Parathyroid adenoma (tissue), 2 donors: ENCODE measurements at regions not wholly inside any gene's neighbourhood (a gene's known extent, or its start where the extent isn't known, plus 50 kb on each side); places are given as distances from the start of the nearest gene placed in this dataset.

ENCODE experiments used
- H2AFZ ChIP-seq: fragments of 300-600 bp; sonication (generic); one replicate; pipeline ENCODE4 v1.7.0; 2017; ENCODE audit warnings: antibody characterized with exemption, mild to moderate bottlenecking
- H3K27ac ChIP-seq: fragments of 300-600 bp; sonication (generic); one replicate; pipeline ENCODE4 v1.7.0; 2017
- H3K27me3 ChIP-seq: fragments of 300-600 bp; sonication (generic); one replicate; pipeline ENCODE4 v1.7.0; 2017; ENCODE audit warnings: low read length; ENCODE audit not compliant: control insufficient read depth, insufficient read depth
- H3K36me3 ChIP-seq: fragments of 300-600 bp; sonication (generic); one replicate; pipeline ENCODE4 v1.7.0; 2017; ENCODE audit warnings: low read length; ENCODE audit not compliant: control insufficient read depth, insufficient read depth
- H3K4me1 ChIP-seq: fragments of 300-600 bp; sonication (generic); one replicate; pipeline ENCODE4 v1.7.0; 2017; ENCODE audit warnings: control low read depth
- H3K4me2 ChIP-seq: fragments of 300-600 bp; sonication (generic); one replicate; pipeline ENCODE4 v1.7.0; 2017; ENCODE audit warnings: low read length
- H3K4me3 ChIP-seq: fragments of 300-600 bp; sonication (generic); one replicate; pipeline ENCODE4 v1.7.0; 2017; ENCODE audit warnings: low read depth, low read length
- H3K79me2 ChIP-seq: fragments of 300-600 bp; sonication (generic); one replicate; pipeline ENCODE4 v1.7.0; 2017; ENCODE audit warnings: control low read depth
- H3K9ac ChIP-seq: fragments of 300-600 bp; sonication (generic); one replicate; pipeline ENCODE4 v1.7.0; 2017; ENCODE audit warnings: mild to moderate bottlenecking
- H3K9me3 ChIP-seq: fragments of 300-600 bp; sonication (generic); one replicate; pipeline ENCODE4 v1.7.0; 2017; ENCODE audit warnings: low read length; ENCODE audit not compliant: control insufficient read depth
- TF ChIP-seq, protein P1 (sequence below): fragments of 300-600 bp; sonication (generic); IDR thresholded peaks from one replicate; pipeline ENCODE4 v1.7.0; 2017; ENCODE audit warnings: antibody characterized with exemption, mild to moderate bottlenecking
- donor health status: primary hyperparathyroidism.

DNA sequence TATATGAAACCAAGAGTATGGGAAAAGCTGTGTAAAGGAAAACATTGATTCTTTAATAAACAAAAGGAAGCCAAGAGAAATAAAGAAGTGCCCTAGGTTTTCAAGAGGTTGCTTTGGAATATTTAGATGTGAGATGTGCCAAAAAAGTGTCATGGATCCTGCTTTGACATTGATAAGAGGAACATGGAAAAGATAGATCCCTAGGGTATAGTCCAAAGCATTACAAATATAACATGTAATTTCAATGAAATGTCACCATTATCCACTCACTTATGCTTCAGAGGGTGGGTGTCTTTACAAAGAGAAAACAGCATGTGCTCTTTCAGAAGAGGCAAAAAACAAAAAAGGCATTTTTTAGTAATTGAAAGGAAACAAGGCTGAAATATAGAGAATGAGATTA lies 1196.7 kb downstream of the EFNA5 start:
- TF ChIP-seq, protein P1, sequence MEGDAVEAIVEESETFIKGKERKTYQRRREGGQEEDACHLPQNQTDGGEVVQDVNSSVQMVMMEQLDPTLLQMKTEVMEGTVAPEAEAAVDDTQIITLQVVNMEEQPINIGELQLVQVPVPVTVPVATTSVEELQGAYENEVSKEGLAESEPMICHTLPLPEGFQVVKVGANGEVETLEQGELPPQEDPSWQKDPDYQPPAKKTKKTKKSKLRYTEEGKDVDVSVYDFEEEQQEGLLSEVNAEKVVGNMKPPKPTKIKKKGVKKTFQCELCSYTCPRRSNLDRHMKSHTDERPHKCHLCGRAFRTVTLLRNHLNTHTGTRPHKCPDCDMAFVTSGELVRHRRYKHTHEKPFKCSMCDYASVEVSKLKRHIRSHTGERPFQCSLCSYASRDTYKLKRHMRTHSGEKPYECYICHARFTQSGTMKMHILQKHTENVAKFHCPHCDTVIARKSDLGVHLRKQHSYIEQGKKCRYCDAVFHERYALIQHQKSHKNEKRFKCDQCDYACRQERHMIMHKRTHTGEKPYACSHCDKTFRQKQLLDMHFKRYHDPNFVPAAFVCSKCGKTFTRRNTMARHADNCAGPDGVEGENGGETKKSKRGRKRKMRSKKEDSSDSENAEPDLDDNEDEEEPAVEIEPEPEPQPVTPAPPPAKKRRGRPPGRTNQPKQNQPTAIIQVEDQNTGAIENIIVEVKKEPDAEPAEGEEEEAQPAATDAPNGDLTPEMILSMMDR = no peak
- no peaks in the 10 kb centered on the region for H3K36me3 ChIP-seq
- no peaks in the 10 kb centered on the region for H3K27me3 ChIP-seq
- H3K9me3 ChIP-seq = no peaks in the 10 kb centered on the region
- no peak overlapping the region for H3K4me3 ChIP-seq
- H3K4me1 ChIP-seq = no peaks in the 10 kb centered on the region
- H3K9ac ChIP-seq = no peak overlapping the region
- H3K79me2 ChIP-seq = no peaks in the 10 kb centered on the region
- H3K4me2 ChIP-seq = no peak overlapping the region
- H3K27ac ChIP-seq = no peak overlapping the region
- no peak overlapping the region for H2AFZ ChIP-seq

DNA sequence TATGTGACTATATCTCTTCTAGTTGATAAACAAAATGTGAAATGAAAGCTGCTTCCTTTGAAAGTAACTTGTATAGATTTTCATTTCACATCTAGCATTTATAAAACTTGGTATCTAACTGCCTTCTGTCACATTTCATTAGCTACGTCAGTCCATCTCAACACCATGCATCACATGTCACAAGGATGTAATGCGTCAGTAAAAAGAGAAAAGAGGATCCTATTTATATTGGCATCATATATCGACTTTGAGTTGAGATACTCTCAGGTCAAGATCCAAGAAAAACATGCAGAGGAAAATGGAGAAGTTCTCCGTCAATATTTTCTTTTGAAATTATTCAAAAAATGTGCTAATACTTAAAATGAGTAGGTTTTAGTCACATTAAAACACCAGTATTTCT lies 1211.2 kb downstream of the EFNA5 start:
- no peak overlapping the region for H2AFZ ChIP-seq
- H3K79me2 ChIP-seq = no peaks in the 10 kb centered on the region
- H3K4me3 ChIP-seq = no peak overlapping the region
- H3K36me3 ChIP-seq = no peaks in the 10 kb centered on the region
- TF ChIP-seq, protein P1 = no peak
- no peak overlapping the region for H3K9ac ChIP-seq
- H3K9me3 ChIP-seq = no peaks in the 10 kb centered on the region
- no peak overlapping the region for H3K4me2 ChIP-seq
- no peaks in the 10 kb centered on the region for H3K27me3 ChIP-seq
- H3K4me1 ChIP-seq = no peaks in the 10 kb centered on the region
- H3K27ac ChIP-seq = no peak overlapping the region

DNA sequence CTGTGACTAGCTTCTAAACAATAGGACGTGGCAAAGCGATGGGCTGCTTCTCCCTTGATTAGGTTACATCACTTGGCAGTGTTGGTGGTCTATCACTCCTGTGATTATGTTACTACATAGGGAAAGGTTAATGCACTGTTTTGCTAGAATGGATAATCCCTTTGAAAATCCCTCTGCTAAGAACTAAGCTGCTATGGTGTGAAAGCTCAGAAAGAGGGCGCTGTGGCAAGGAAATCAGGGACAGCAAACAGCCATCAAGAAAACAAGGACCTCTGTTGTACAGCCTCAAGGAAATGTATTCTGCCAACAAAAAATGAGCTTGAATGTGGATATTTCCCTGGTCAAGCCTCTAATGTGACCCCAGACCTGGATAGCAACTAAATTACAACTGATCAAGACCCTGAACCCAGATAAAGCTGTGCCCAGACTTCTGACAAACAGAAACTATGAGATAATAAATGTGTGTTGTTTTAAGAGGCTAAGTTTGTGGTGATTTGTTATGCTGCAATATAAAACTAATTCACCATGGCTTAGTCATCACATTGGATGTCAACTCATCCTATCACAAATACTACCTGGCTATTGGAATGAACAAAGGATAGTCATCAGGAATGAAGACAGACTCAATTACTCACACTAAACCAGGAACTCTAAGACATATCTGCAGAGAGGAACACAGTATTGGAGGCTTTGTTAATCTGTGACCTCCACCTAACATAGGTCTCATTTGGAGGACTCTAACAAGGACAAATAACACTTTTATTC lies 1215.9 kb downstream of the EFNA5 start:
- Histone ChIP-seq H3K27ac (no peak overlapping the region), H3K4me3 (no peak overlapping the region), H2AFZ (no peak overlapping the region)

DNA sequence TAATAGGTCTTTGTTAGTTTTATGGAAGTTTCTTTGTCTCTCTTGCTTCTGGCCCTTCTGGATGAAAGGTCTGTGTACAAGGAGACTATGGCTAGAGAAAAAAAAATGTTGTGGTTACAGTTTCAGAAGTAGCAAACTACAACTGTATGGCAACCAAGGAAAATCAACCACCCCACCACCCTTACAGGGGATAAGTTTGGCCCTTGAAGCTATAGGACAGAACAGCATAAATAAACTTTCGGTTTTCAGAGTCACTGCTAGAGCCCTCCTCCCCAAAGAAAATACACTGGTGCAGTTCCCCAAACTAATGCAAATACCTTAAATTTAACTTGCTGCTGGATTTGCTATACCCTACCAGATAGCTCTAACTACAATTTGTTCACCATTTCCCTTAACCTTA lies 1216.7 kb downstream of the EFNA5 start:
- TF ChIP-seq, protein P1 = no peak
- H2AFZ ChIP-seq = no peak overlapping the region
- no peak overlapping the region for H3K4me3 ChIP-seq
- H3K9ac ChIP-seq = no peak overlapping the region
- no peak overlapping the region for H3K4me2 ChIP-seq
- no peaks in the 10 kb centered on the region for H3K79me2 ChIP-seq
- H3K36me3 ChIP-seq = no peaks in the 10 kb centered on the region
- no peak overlapping the region for H3K27ac ChIP-seq
- no peaks in the 10 kb centered on the region for H3K4me1 ChIP-seq
- no peaks in the 10 kb centered on the region for H3K27me3 ChIP-seq
- no peaks in the 10 kb centered on the region for H3K9me3 ChIP-seq

More for the DNA sequence above, 1215.9 kb downstream of the EFNA5 start:
- H3K9ac ChIP-seq = no peak overlapping the region
- no peak overlapping the region for H3K4me2 ChIP-seq
- H3K27me3 ChIP-seq = no peaks in the 10 kb centered on the region
- TF ChIP-seq, protein P1 = no peak
- no peaks in the 10 kb centered on the region for H3K79me2 ChIP-seq
- no peaks in the 10 kb centered on the region for H3K4me1 ChIP-seq
- no peaks in the 10 kb centered on the region for H3K36me3 ChIP-seq
- no peaks in the 10 kb centered on the region for H3K9me3 ChIP-seq

DNA sequence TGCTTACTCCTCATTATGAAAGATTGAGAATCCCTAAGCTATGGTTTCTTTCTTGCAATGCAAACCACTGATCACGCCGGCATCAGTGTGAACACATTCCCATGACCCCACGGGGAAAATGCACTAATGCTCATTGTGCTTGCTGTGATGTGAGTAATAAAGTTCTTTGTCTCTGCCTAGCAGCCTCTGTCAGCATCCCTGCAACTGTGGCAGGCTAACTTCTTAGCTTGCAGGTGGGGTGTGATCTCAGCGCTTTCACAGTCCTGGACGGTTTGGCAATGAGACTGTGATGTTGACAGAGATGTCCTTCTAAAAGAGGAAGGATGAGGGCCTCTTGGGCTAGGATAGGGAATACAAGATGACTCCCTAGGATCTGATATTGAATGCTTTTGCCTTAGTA lies 1218.7 kb downstream of the EFNA5 start:
- Histone ChIP-seq H3K4me1 (no peaks in the 10 kb centered on the region), H3K9me3 (no peaks in the 10 kb centered on the region), H3K9ac (no peak overlapping the region), H3K36me3 (no peaks in the 10 kb centered on the region), H3K79me2 (no peaks in the 10 kb centered on the region), H2AFZ (no peak overlapping the region), H3K4me3 (no peak overlapping the region), H3K27ac (no peak overlapping the region), H3K27me3 (no peaks in the 10 kb centered on the region), H3K4me2 (no peak overlapping the region)
- TF ChIP-seq, protein P1 = no peak
